ENCODE measurements at regions not wholly inside any gene's neighbourhood (a gene's known extent, or its start where the extent isn't known, plus 50 kb on each side); places are given as distances from the start of the nearest gene placed in this dataset.

- no peaks in the 10 kb centered on the region for H3K36me3 ChIP-seq (ENCODE audit: control insufficient read depth in 2 of 2, insufficient read depth in 2 of 2, low read length in 1 of 2)
- H3K9me3 ChIP-seq (ENCODE audit: control insufficient read depth in 2 of 2, insufficient read depth in 1 of 2, low read length in 1 of 2) = no peaks in the 10 kb centered on the region
- H3K4me1 ChIP-seq (ENCODE audit: control insufficient read depth in 2 of 2, insufficient read depth in 2 of 2, low read length in 2 of 2) = peaks cover 0 to 3% of the 10 kb centered on the region in 2 donors
- H3K4me3 ChIP-seq (ENCODE audit: low read length in 2 of 2) = no peak overlapping the region
- 93% methylated on average over 10 of the region's 10 CpGs for WGBS
- no peaks in the 10 kb centered on the region for H3K27me3 ChIP-seq (ENCODE audit: control insufficient read depth in 2 of 2, insufficient read depth in 1 of 2, low read length in 1 of 2)
- no peak overlapping the region for H3K27ac ChIP-seq (ENCODE audit: low read depth in 1 of 2, low read length in 1 of 2)
- no peak for DNase-seq (ENCODE audit: low read depth in 6 of 9, low spot score in 9 of 9)
Measured at GRCh38 chr2:120785228-120785966, 49.7 kb downstream of the GLI2 start.

DNA sequence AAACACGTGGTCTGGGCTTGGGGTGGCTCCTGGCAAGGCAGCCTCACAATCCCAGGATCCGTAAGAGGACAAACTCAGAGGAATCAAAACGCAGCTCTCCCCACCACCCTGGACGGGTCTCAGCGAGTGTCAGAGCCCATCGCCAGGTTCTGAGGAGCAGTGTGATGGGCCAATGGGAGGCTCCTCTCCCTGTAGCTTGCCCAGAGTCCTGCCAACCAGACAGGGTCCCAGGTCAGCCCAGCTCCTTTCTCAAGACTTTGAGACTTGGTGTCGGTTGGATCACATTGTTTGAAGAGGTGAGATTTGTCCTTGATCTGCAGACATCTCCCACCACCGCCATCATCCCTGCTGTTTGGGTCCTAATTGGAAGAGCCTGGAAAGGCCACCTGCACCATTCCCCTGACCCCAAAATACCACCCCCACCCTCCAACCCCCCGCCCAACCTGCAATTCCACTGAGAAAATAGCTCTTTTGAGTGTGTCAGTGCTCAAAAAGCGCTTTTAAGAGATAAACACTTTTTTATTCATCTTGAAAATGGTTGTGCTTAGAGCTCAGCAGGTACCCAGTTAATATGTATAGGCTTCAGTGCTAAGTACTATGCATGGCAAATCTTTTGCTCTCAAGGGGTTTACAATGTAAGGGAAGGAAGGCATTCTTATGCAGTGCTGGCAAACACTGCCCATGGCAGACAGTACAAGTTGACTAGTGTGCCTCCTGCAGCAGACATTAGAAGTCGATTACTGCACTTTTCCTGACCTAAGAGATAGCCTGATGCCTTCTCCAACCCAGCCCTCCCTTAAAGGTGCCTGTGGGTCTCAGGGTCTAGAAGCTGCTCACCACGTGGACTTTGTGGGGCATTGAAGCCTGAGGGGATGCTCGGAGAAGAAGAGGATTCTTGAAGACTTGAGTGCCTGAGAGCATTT is 50.6 kb downstream of the GLI2 start:
- H3K9me3 ChIP-seq (ENCODE audit: control insufficient read depth in 2 of 2, insufficient read depth in 1 of 2, low read length in 1 of 2) = no peaks in the 10 kb centered on the region
- H3K27ac ChIP-seq (ENCODE audit: low read depth in 1 of 2, low read length in 1 of 2) = no peak overlapping the region
- no peaks in the 10 kb centered on the region for H3K36me3 ChIP-seq (ENCODE audit: control insufficient read depth in 2 of 2, insufficient read depth in 2 of 2, low read length in 1 of 2)
- no peaks in the 10 kb centered on the region for H3K27me3 ChIP-seq (ENCODE audit: control insufficient read depth in 2 of 2, insufficient read depth in 1 of 2, low read length in 1 of 2)
- DNase-seq (ENCODE audit: low read depth in 6 of 9, low spot score in 9 of 9) = no peak
- H3K4me1 ChIP-seq (ENCODE audit: control insufficient read depth in 2 of 2, insufficient read depth in 2 of 2, low read length in 2 of 2) = peaks cover 0 to 3% of the 10 kb centered on the region in 2 donors
- whole genome bisulfite sequencing = 93% methylated on average over 13 of the region's 13 CpGs
- H3K4me3 ChIP-seq (ENCODE audit: low read length in 2 of 2) = no peak overlapping the region

- 96% methylated on average over 15 of the region's 15 CpGs for WGBS
- no peaks in the 10 kb centered on the region for H3K36me3 ChIP-seq (ENCODE audit: control insufficient read depth in 2 of 2, insufficient read depth in 2 of 2, low read length in 1 of 2)
Measured at GRCh38 chr2:120787111-120787821, 51.6 kb downstream of the GLI2 start.

GRCh38 chr2:120787822-120788700 is 52.4 kb downstream of the GLI2 start:
- no peaks in the 10 kb centered on the region for H3K27me3 ChIP-seq (ENCODE audit: control insufficient read depth in 2 of 2, insufficient read depth in 1 of 2, low read length in 1 of 2)
- DNase-seq (ENCODE audit: low read depth in 6 of 9, low spot score in 9 of 9) = no peak
- no peaks in the 10 kb centered on the region for H3K36me3 ChIP-seq (ENCODE audit: control insufficient read depth in 2 of 2, insufficient read depth in 2 of 2, low read length in 1 of 2)
- H3K9me3 ChIP-seq (ENCODE audit: control insufficient read depth in 2 of 2, insufficient read depth in 1 of 2, low read length in 1 of 2) = no peaks in the 10 kb centered on the region
- peaks cover 0 to 1% of the 10 kb centered on the region in 2 donors for H3K4me1 ChIP-seq (ENCODE audit: control insufficient read depth in 2 of 2, insufficient read depth in 2 of 2, low read length in 2 of 2)
- no peak overlapping the region for H3K27ac ChIP-seq (ENCODE audit: low read depth in 1 of 2, low read length in 1 of 2)
- H3K4me3 ChIP-seq (ENCODE audit: low read length in 2 of 2) = no peak overlapping the region
- WGBS = 90% methylated on average over 10 of the region's 10 CpGs

More at GRCh38 chr2:120787111-120787821, 51.6 kb downstream of the GLI2 start:
- no peaks in the 10 kb centered on the region for H3K27me3 ChIP-seq (ENCODE audit: control insufficient read depth in 2 of 2, insufficient read depth in 1 of 2, low read length in 1 of 2)
- H3K4me3 ChIP-seq (ENCODE audit: low read length in 2 of 2) = no peak overlapping the region
- no peaks in the 10 kb centered on the region for H3K9me3 ChIP-seq (ENCODE audit: control insufficient read depth in 2 of 2, insufficient read depth in 1 of 2, low read length in 1 of 2)
- H3K27ac ChIP-seq (ENCODE audit: low read depth in 1 of 2, low read length in 1 of 2) = no peak overlapping the region
- H3K4me1 ChIP-seq (ENCODE audit: control insufficient read depth in 2 of 2, insufficient read depth in 2 of 2, low read length in 2 of 2) = peaks cover 0 to 3% of the 10 kb centered on the region in 2 donors
- DNase-seq (ENCODE audit: low read depth in 6 of 9, low spot score in 9 of 9) = no peak

DNA sequence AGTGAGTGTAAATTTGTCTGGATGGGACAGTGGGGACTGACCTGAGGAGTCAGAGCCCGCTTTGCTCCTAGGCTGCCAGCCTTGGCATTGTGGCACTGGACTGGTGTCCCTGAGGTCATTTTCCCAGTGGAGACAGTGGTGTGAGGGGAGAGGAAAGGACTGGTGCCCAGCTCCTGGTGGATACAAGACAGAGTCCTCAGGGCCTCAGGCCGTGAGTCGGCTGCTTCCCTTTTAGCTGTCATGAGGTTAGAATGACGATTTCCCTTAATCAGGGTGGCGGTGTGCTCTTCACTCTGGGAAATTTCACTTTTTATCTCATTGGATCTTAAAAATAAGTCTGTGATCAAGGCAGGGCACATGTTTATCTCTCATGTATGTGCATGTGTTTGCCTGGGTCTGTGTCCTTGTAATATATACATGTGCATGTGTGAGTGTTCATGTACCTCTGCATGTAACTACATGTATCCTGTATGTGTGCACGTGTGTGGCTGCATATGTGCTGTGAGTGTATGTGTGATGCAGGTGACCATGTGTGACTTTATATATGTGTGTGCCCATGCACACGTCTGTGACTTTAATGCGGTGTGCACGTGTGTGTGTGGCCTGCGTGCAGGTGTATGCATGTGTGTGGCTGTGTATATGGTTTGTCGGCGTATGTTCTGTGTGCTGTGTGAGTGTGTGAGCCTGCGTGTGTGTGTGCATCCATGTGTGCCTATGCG is 55.7 kb downstream of the GLI2 start:
- WGBS = 86% methylated on average over 14 of the region's 14 CpGs
- no peaks in the 10 kb centered on the region for H3K4me1 ChIP-seq (ENCODE audit: control insufficient read depth in 2 of 2, insufficient read depth in 2 of 2, low read length in 2 of 2)
- H3K9me3 ChIP-seq (ENCODE audit: control insufficient read depth in 2 of 2, insufficient read depth in 1 of 2, low read length in 1 of 2) = no peaks in the 10 kb centered on the region
- no peaks in the 10 kb centered on the region for H3K27me3 ChIP-seq (ENCODE audit: control insufficient read depth in 2 of 2, insufficient read depth in 1 of 2, low read length in 1 of 2)
- no peak overlapping the region for H3K4me3 ChIP-seq (ENCODE audit: low read length in 2 of 2)
- H3K27ac ChIP-seq (ENCODE audit: low read depth in 1 of 2, low read length in 1 of 2) = no peak overlapping the region
- no peaks in the 10 kb centered on the region for H3K36me3 ChIP-seq (ENCODE audit: control insufficient read depth in 2 of 2, insufficient read depth in 2 of 2, low read length in 1 of 2)
- no peak for DNase-seq (ENCODE audit: low read depth in 6 of 9, low spot score in 9 of 9)

DNA sequence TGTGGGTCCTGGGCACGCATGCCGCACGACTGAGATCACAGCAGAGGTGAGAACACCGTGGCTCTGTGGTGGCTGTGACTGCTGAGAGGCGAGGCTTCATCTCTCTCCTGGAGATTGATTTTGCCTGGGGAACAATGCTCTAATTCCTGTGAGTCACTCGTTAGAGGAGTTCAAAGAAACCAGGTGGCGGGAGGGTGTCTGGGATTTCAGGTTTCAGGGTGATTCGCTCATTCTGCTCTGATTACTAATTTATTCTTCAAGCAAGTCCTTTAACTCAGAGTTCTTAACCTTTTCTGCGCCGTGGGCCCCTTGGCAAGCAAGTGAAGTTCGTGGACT is 56.3 kb downstream of the GLI2 start:
- DNase-seq (ENCODE audit: low read depth in 6 of 9, low spot score in 9 of 9) = no peak
- 90% methylated on average over 11 of the region's 11 CpGs for WGBS
- no peak overlapping the region for H3K27ac ChIP-seq (ENCODE audit: low read depth in 1 of 2, low read length in 1 of 2)

DNA sequence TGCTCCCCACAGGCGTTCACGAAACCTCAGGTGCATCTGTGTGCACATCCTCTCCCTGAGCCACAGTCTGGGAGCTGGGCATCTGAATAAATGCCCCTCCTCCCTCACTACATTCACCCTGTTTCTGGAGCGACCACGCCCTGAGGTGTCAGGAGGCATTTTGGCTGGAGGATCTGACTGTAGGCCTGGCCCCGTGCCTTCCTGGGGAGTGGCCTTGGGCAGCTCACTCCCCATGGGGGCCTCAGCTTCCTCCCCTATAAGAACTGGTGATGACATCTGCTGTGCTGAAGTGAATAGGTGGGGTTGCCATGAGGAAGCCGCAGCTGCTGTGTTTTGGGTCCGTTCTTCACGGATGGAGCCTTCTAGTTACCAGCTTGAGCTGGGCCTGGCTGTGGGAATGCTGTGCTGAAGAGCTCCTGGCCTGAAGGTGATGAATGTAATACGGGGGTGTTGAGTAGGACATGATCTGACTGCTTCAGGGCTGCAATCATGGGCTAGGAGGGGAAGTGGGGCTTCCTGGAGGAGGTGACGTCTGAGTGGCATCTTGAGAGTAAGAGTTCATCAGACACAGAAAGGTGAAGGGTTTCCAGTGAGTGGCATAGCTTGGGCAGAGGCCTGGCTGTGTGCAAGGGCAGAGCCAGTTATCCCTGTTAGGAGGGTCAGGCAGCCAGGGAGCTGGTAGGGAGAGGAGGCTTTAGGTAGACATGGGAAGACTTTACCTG is 58.2 kb downstream of the GLI2 start:
- Histone ChIP-seq H3K27me3 (ENCODE audit: control insufficient read depth in 2 of 2, insufficient read depth in 1 of 2, low read length in 1 of 2) (no peaks in the 10 kb centered on the region), H3K9me3 (ENCODE audit: control insufficient read depth in 2 of 2, insufficient read depth in 1 of 2, low read length in 1 of 2) (no peaks in the 10 kb centered on the region), H3K27ac (ENCODE audit: low read depth in 1 of 2, low read length in 1 of 2) (no peak overlapping the region), H3K36me3 (ENCODE audit: control insufficient read depth in 2 of 2, insufficient read depth in 2 of 2, low read length in 1 of 2) (no peaks in the 10 kb centered on the region), H3K4me1 (ENCODE audit: control insufficient read depth in 2 of 2, insufficient read depth in 2 of 2, low read length in 2 of 2) (no peaks in the 10 kb centered on the region), H3K4me3 (ENCODE audit: low read length in 2 of 2) (no peak overlapping the region)
- WGBS = 84% methylated on average over 10 of the region's 10 CpGs
- no peak for DNase-seq (ENCODE audit: low read depth in 6 of 9, low spot score in 9 of 9)

More for the DNA sequence above, 56.3 kb downstream of the GLI2 start:
- H3K36me3 ChIP-seq (ENCODE audit: control insufficient read depth in 2 of 2, insufficient read depth in 2 of 2, low read length in 1 of 2) = no peaks in the 10 kb centered on the region
- no peaks in the 10 kb centered on the region for H3K27me3 ChIP-seq (ENCODE audit: control insufficient read depth in 2 of 2, insufficient read depth in 1 of 2, low read length in 1 of 2)
- H3K4me1 ChIP-seq (ENCODE audit: control insufficient read depth in 2 of 2, insufficient read depth in 2 of 2, low read length in 2 of 2) = no peaks in the 10 kb centered on the region
- H3K4me3 ChIP-seq (ENCODE audit: low read length in 2 of 2) = no peak overlapping the region
- H3K9me3 ChIP-seq (ENCODE audit: control insufficient read depth in 2 of 2, insufficient read depth in 1 of 2, low read length in 1 of 2) = no peaks in the 10 kb centered on the region

DNA sequence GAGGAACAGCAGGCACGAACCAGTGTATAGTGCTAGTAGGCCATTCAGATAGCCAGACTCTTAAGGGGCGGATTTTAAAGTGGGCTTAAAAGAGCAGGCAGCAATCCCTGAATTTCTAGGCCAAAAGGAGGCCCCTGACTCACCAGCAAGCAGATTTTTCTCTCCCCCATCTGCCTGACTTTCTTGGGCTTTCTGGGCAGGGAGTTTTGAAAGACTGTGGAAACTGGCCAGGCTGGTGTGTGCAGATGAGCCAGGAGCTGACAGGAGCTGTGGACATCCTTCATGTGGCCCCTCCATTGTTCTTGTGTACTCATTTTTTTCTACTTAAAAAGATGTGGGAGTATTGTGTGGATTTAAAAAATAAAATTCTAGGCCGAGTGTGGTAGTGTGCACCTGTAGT is 59.0 kb downstream of the GLI2 start:
- 88% methylated on average over 3 of the region's 3 CpGs for WGBS
- Histone ChIP-seq H3K27ac (ENCODE audit: low read depth in 1 of 2, low read length in 1 of 2) (no peak overlapping the region), H3K9me3 (ENCODE audit: control insufficient read depth in 2 of 2, insufficient read depth in 1 of 2, low read length in 1 of 2) (no peaks in the 10 kb centered on the region), H3K4me1 (ENCODE audit: control insufficient read depth in 2 of 2, insufficient read depth in 2 of 2, low read length in 2 of 2) (no peaks in the 10 kb centered on the region), H3K36me3 (ENCODE audit: control insufficient read depth in 2 of 2, insufficient read depth in 2 of 2, low read length in 1 of 2) (no peaks in the 10 kb centered on the region), H3K27me3 (ENCODE audit: control insufficient read depth in 2 of 2, insufficient read depth in 1 of 2, low read length in 1 of 2) (no peaks in the 10 kb centered on the region), H3K4me3 (ENCODE audit: low read length in 2 of 2) (no peak overlapping the region)
- no peak for DNase-seq (ENCODE audit: low read depth in 6 of 9, low spot score in 9 of 9)

Data from thymus (tissue), 11 donors.